CD4-positive, alpha-beta T cell (primary cell): ENCODE measurements at regions not wholly inside any gene's neighbourhood (a gene's known extent, or its start where the extent isn't known, plus 50 kb on each side); places are given as distances from the start of the nearest gene placed in this dataset.

Experiments used
- ATAC-seq: fragments of 200-7000 bp; cut with Tn5 transposase; one replicate; pipeline ENCODE4 v1.10.0; 2022; ENCODE audit warnings: mild to moderate bottlenecking; ENCODE audit not compliant: poor library complexity
- CTCF ChIA-PET: fragments of 350-600 bp; sonication (Branson Sonifier 250); formaldehyde crosslinking; loops from one replicate; lab custom pipeline; 2021; ENCODE audit warnings: antibody characterized with exemption, inconsistent platforms; lab: Charles Lee
- POLR2A ChIA-PET: fragments of 350-600 bp; sonication (Branson Sonifier 250); formaldehyde crosslinking; loops from one replicate; lab custom pipeline; 2021; ENCODE audit warnings: antibody characterized with exemption, inconsistent platforms; lab: Charles Lee
- DNase-seq, 14 experiments: peaks; one replicate each; pipeline ENCODE4 v3.0.0-alpha.2; 2013 to 2020; ENCODE audit warnings: mixed read lengths in 2 of 14
- H3K27ac ChIP-seq, 2 donors: one replicate each; pipeline versions ENCODE4 v1.5.1 to v1.7.0; 2013; ENCODE audit warnings: low read length in 2 of 2, low read depth in 1 of 2, mild to moderate bottlenecking in 1 of 2
- H3K27me3 ChIP-seq, 2 experiments: 1 replicate in 1 of 2; 2 replicates in 1 of 2; pipeline versions ENCODE4 v1.6.1 to v1.7.0; 2013; ENCODE audit warnings: low read length in 2 of 2, control low read depth in 1 of 2, mild to moderate bottlenecking in 1 of 2, moderate library complexity in 1 of 2; ENCODE audit not compliant: insufficient read depth in 2 of 2, control insufficient read depth in 1 of 2
- H3K36me3 ChIP-seq: one replicate; pipeline ENCODE4 v1.6.1; 2013; ENCODE audit warnings: low read length, control low read depth; ENCODE audit not compliant: insufficient read depth
- H3K4me1 ChIP-seq: one replicate; pipeline ENCODE4 v1.6.1; 2013; ENCODE audit warnings: low read length, control low read depth; ENCODE audit not compliant: insufficient read depth
- H3K4me3 ChIP-seq: one replicate; pipeline ENCODE4 v1.5.1; 2013; ENCODE audit warnings: mild to moderate bottlenecking, low read length, moderate library complexity
- H3K9me3 ChIP-seq, 2 experiments: 1 replicate in 1 of 2; 2 replicates in 1 of 2; pipeline versions ENCODE4 v1.6.1 to v1.7.0; 2013; ENCODE audit warnings: low read length in 2 of 2, mild to moderate bottlenecking in 2 of 2, control low read depth in 1 of 2, moderate library complexity in 1 of 2; ENCODE audit not compliant: control insufficient read depth in 1 of 2, insufficient read depth in 1 of 2
- H3K27ac Mint-ChIP-seq: one replicate; pipeline ENCODE4 v1.8.0; 2020; ENCODE audit warnings: mixed read lengths
- H3K27me3 Mint-ChIP-seq: one replicate; pipeline ENCODE4 v1.8.0; 2021; ENCODE audit warnings: mixed read lengths
- H3K36me3 Mint-ChIP-seq: one replicate; pipeline ENCODE4 v1.8.0; 2021; ENCODE audit warnings: low read depth, mixed read lengths
- H3K4me1 Mint-ChIP-seq: one replicate; pipeline ENCODE4 v1.8.0; 2021; ENCODE audit warnings: low read depth, mixed read lengths
- H3K4me3 Mint-ChIP-seq: one replicate; pipeline ENCODE4 v1.8.0; 2020; ENCODE audit warnings: mild to moderate bottlenecking, mixed read lengths
- H3K9me3 Mint-ChIP-seq: one replicate; pipeline ENCODE4 v1.8.0; 2020; ENCODE audit warnings: mixed read lengths
- CTCF ChIP-seq: fragments of 200-600 bp; IDR thresholded peaks from one replicate; pipeline ENCODE4 v1.8.0; 2022; ENCODE audit warnings: antibody characterized with exemption, mild to moderate bottlenecking
- intact Hi-C, 2 experiments: fragments of 100-400 bp; cut with DNase I in 1 of 2; cut with micrococcal nuclease in 1 of 2; formaldehyde crosslinking; loops; one replicate each; pipeline versions ENCODE4 v1.15.1 to v1.9.0; 2023 to 2025; cut with DNase I, micrococcal nuclease

DNA sequence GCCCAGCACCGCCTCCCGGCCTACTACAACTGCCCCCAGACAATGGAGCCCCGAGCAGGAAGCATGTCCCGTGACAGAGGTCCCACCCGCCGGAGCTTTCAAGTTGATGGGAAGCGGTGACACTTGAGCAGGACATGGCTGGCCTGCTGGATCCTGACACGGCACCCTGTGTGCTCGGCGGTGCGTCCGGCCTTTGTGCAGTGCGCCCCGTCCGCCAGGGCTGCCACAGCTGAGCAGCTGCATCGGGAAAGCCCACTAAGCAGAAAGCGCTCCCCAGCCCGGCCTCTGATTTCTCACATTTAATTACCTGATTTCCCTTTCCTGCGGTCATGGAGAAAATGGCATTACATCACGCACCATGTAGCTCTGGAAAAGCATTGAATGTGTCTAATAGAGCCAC lies 611.9 kb downstream of the IRX1 start:
- intact Hi-C loops = no loop called here
- Histone ChIP-seq H3K27me3 (no peaks in the 10 kb centered on the region), H3K27ac (no peak overlapping the region), H3K36me3 (no peaks in the 10 kb centered on the region), H3K4me1 (no peaks in the 10 kb centered on the region), H3K9me3 (peaks cover 0 to 23% of the 10 kb centered on the region in 2 experiments), H3K4me3 (no peak overlapping the region)
- ChIA-PET CTCF (no interaction called here), POLR2A (no interaction called here)
- no peak for TF ChIP-seq CTCF
- ATAC-seq (no peak), DNase-seq (no peak)
- no peaks in the 10 kb centered on the region for H3K27me3 Mint-ChIP-seq
- H3K36me3 Mint-ChIP-seq = no peaks in the 10 kb centered on the region
- H3K4me1 Mint-ChIP-seq = no peaks in the 10 kb centered on the region
- H3K9me3 Mint-ChIP-seq = peaks cover 9% of the 10 kb centered on the region
- no peak overlapping the region for H3K4me3 Mint-ChIP-seq
- H3K27ac Mint-ChIP-seq = no peak overlapping the region

- Histone ChIP-seq H3K4me1 (no peaks in the 10 kb centered on the region), H3K27ac (no peak overlapping the region), H3K36me3 (no peaks in the 10 kb centered on the region), H3K27me3 (no peaks in the 10 kb centered on the region), H3K4me3 (no peak overlapping the region), H3K9me3 (peaks cover 0 to 16% of the 10 kb centered on the region in 2 experiments)
- intact Hi-C loops = no loop called here
- ChIA-PET POLR2A (no interaction called here), CTCF (no interaction called here)
- DNase-seq = no peak
- no peak for ATAC-seq
- Mint-ChIP-seq H3K4me1 (no peaks in the 10 kb centered on the region), H3K9me3 (peaks cover 9% of the 10 kb centered on the region), H3K4me3 (no peak overlapping the region), H3K27me3 (no peaks in the 10 kb centered on the region), H3K36me3 (no peaks in the 10 kb centered on the region), H3K27ac (no peak overlapping the region)
- TF ChIP-seq CTCF = no peak
Observed at GRCh38 chr5:4208537-4208936, 612.9 kb downstream of the IRX1 start.

- H3K4me3 ChIP-seq = no peak overlapping the region
- Mint-ChIP-seq H3K27me3 (no peaks in the 10 kb centered on the region), H3K9me3 (peaks cover 9% of the 10 kb centered on the region), H3K36me3 (no peaks in the 10 kb centered on the region), H3K27ac (no peak overlapping the region), H3K4me3 (no peak overlapping the region), H3K4me1 (no peaks in the 10 kb centered on the region)
- H3K9me3 ChIP-seq = peaks cover 0 to 16% of the 10 kb centered on the region in 2 experiments
- no peak for TF ChIP-seq CTCF
- CTCF ChIA-PET = interaction anchor here (0.6 kb wide), 1 partner anchor 13 kb away, joined by 4 read pairs; no protein-coding TSS in a partner anchor
- ATAC-seq (no peak), DNase-seq (no peak)
- H3K36me3 ChIP-seq = no peaks in the 10 kb centered on the region
- no peaks in the 10 kb centered on the region for H3K4me1 ChIP-seq
- POLR2A ChIA-PET = no interaction called here
- H3K27me3 ChIP-seq = no peaks in the 10 kb centered on the region
- no peak overlapping the region for H3K27ac ChIP-seq
- intact Hi-C loops = no loop called here
Observed at GRCh38 chr5:4208996-4209395, 613.4 kb downstream of the IRX1 start.
